PC-9 (cell line): ENCODE measurements at regions not wholly inside any gene's neighbourhood (a gene's known extent, or its start where the extent isn't known, plus 50 kb on each side); places are given as distances from the start of the nearest gene placed in this dataset.

ENCODE experiments used
- BruUV-seq: library from RNA; stranded (reverse); fragments of 400-500 nt; replicated peaks from 2 replicates; lab custom pipeline; 2021; lab: Mats Ljungman, UMichigan
- CTCF ChIA-PET: fragments of 300-600 bp; sonication (Branson Sonifier 250); formaldehyde crosslinking; loops from one replicate; lab custom pipeline; 2022; ENCODE audit warnings: antibody characterized with exemption; lab: Charles Lee
- POLR2A ChIA-PET: fragments of 300-600 bp; sonication (Branson Sonifier 250); formaldehyde crosslinking; loops from one replicate; lab custom pipeline; 2022; ENCODE audit warnings: antibody characterized with exemption; ENCODE audit not compliant: unreplicated experiment; lab: Charles Lee
- DNase-seq, 2 experiments: peaks; one replicate each; pipeline versions ENCODE4 v3.0.0 to v3.0.0-alpha.2; 2015 to 2022; ENCODE audit warnings: mixed read lengths in 1 of 2
- H2AFZ ChIP-seq: fragments of 200-600 bp; sonication (generic); 2 replicates; pipeline ENCODE4 v1.8.1; 2017; ENCODE audit warnings: antibody characterized with exemption
- H3F3A ChIP-seq: fragments of 200-600 bp; sonication (generic); 2 replicates; pipeline ENCODE4 v1.8.1; 2017; ENCODE audit warnings: antibody characterized with exemption, mild to moderate bottlenecking, low read depth; ENCODE audit not compliant: insufficient read depth
- H3K27ac ChIP-seq: fragments of 200-600 bp; sonication (generic); 2 replicates; pipeline ENCODE4 v1.6.1; 2016; ENCODE audit warnings: mixed run types
- H3K27me3 ChIP-seq: fragments of 200-600 bp; sonication (generic); 2 replicates; pipeline ENCODE4 v1.6.1; 2016; ENCODE audit warnings: low read depth, mixed run types; ENCODE audit not compliant: insufficient read depth
- H3K36me3 ChIP-seq: fragments of 200-600 bp; sonication (generic); 2 replicates; pipeline ENCODE4 v1.6.1; 2016; ENCODE audit warnings: low read depth, mixed run types
- H3K4me1 ChIP-seq: fragments of 200-600 bp; sonication (generic); replicated peaks from 2 replicates; pipeline ENCODE4 v1.6.1; 2016; ENCODE audit warnings: mixed run types; ENCODE audit not compliant: insufficient read depth
- H3K4me2 ChIP-seq: fragments of 200-600 bp; sonication (generic); 2 replicates; pipeline ENCODE4 v1.6.1; 2017; ENCODE audit warnings: mixed run types
- H3K4me3 ChIP-seq: fragments of 200-600 bp; sonication (generic); 2 replicates; pipeline ENCODE4 v1.6.1; 2016; ENCODE audit warnings: mixed run types
- H3K79me2 ChIP-seq: fragments of 200-600 bp; sonication (generic); 2 replicates; pipeline ENCODE4 v1.6.1; 2017; ENCODE audit warnings: low read depth, mixed run types
- H3K9me2 ChIP-seq: fragments of 200-600 bp; sonication (generic); 2 replicates; pipeline ENCODE4 v1.8.1; 2017; ENCODE audit warnings: mild to moderate bottlenecking; ENCODE audit not compliant: insufficient read depth
- H3K9me3 ChIP-seq: fragments of 200-600 bp; sonication (generic); 2 replicates; pipeline ENCODE4 v1.8.1; 2016; ENCODE audit warnings: low read depth; ENCODE audit not compliant: insufficient read depth
- H4K20me1 ChIP-seq: fragments of 200-600 bp; sonication (generic); 2 replicates; pipeline ENCODE4 v1.8.1; 2017; ENCODE audit not compliant: insufficient read depth
- CTCF ChIP-seq: fragments of 200-600 bp; sonication (generic); conservative IDR thresholded peaks from 2 replicates; pipeline ENCODE4 v1.6.1; 2017; ENCODE audit warnings: mixed run types, antibody characterized with exemption, mild to moderate bottlenecking, moderate library complexity
- EZH2 ChIP-seq: fragments of 200-600 bp; sonication (generic); IDR thresholded peaks from 2 replicates; pipeline ENCODE4 v1.8.0; 2017; ENCODE audit warnings: antibody characterized with exemption, low read depth
- intact Hi-C: fragments of 100-400 bp; cut with micrococcal nuclease; formaldehyde crosslinking; loops from one replicate; pipeline ENCODE4 v1.10.0; 2022; ENCODE audit not compliant: unreplicated experiment

- BruUV-seq = no TSS peak
- no peak for DNase-seq
Measured at GRCh38 chr9:110133059-110133458, 74.9 kb downstream of the C9orf152 start.

GRCh38 chr9:110133608-110134210, 74.2 kb downstream of the C9orf152 start:
- Histone ChIP-seq H3K27me3 (no peaks in the 10 kb centered on the region), H3K27ac (peak overlapping the region; percentile 93), H3K36me3 (no peaks in the 10 kb centered on the region), H4K20me1 (no peaks in the 10 kb centered on the region), H3F3A (peaks cover 46% of the 10 kb centered on the region), H3K4me3 (no peak overlapping the region), H3K9me2 (no peaks in the 10 kb centered on the region), H3K4me2 (peak overlapping the region; percentile 53), H3K79me2 (peaks cover 61% of the 10 kb centered on the region), H3K9me3 (0 out of 2 replicates have a peak, but pooled peaks cover 4% of the 10 kb centered on the region), H3K4me1 (peaks cover 71% of the 10 kb centered on the region), H2AFZ (no peak overlapping the region)
- POLR2A ChIA-PET = interaction anchor here (0.6 kb wide), 1 partner anchor 17 kb away, joined by 4 read pairs; no protein-coding TSS in a partner anchor
- no peak for TF ChIP-seq EZH2
- peak; percentile 49 to 90 for DNase-seq
- intact Hi-C loops = loop anchor here (1.0 kb wide), 1 partner anchor 44 kb away; no protein-coding TSS in a partner anchor
- BruUV-seq = no TSS peak
- CTCF ChIA-PET = interaction anchor here (0.7 kb wide), 3 partner anchors 64 to 612 kb away, joined by 3 to 11 read pairs (median 6); no protein-coding TSS in a partner anchor

More at GRCh38 chr9:110133059-110133458, 74.9 kb downstream of the C9orf152 start:
- no peak for TF ChIP-seq CTCF
- no peak for TF ChIP-seq EZH2
- Histone ChIP-seq H3K36me3 (no peaks in the 10 kb centered on the region), H2AFZ (no peak overlapping the region), H3K27me3 (no peaks in the 10 kb centered on the region), H3K79me2 (peaks cover 66% of the 10 kb centered on the region), H3F3A (peaks cover 46% of the 10 kb centered on the region), H3K9me3 (0 out of 2 replicates have a peak, but pooled peaks cover 4% of the 10 kb centered on the region), H3K27ac (peak overlapping the region; percentile 93), H3K9me2 (no peaks in the 10 kb centered on the region), H3K4me3 (no peak overlapping the region), H4K20me1 (no peaks in the 10 kb centered on the region), H3K4me2 (peak overlapping the region; percentile 53), H3K4me1 (peaks cover 71% of the 10 kb centered on the region)
- intact Hi-C loops = loop anchor here (1.0 kb wide), 1 partner anchor 44 kb away; no protein-coding TSS in a partner anchor
- ChIA-PET POLR2A (interaction anchor here (0.6 kb wide), 1 partner anchor 18 kb away, joined by 4 read pairs; no protein-coding TSS in a partner anchor), CTCF (interaction anchor here (0.7 kb wide), 3 partner anchors 149 to 612 kb away, joined by 3 to 6 read pairs (median 4); no protein-coding TSS in a partner anchor)

GRCh38 chr9:110135846-110136245, 72.1 kb downstream of the C9orf152 start:
- peaks cover 52% of the 10 kb centered on the region for H3K4me1 ChIP-seq
- H3F3A ChIP-seq = peaks cover 36% of the 10 kb centered on the region
- DNase-seq = no peak
- H3K9me3 ChIP-seq = 0 out of 2 replicates have a peak, but pooled peaks cover 4% of the 10 kb centered on the region
- H4K20me1 ChIP-seq = no peaks in the 10 kb centered on the region
- H3K4me3 ChIP-seq = no peak overlapping the region
- CTCF ChIA-PET = no interaction called here
- no peaks in the 10 kb centered on the region for H3K27me3 ChIP-seq
- no TSS peak for BruUV-seq
- H3K9me2 ChIP-seq = no peaks in the 10 kb centered on the region
- 0 out of 2 replicates have a peak, but pooled peaks cover 3% of the 10 kb centered on the region for H3K36me3 ChIP-seq
- 0 out of 2 replicates have a peak overlapping the region, but pooled peaks have one; percentile 2 for H3K27ac ChIP-seq
- POLR2A ChIA-PET = no interaction called here
- H3K4me2 ChIP-seq = peak overlapping the region; percentile 34; the same call in 1 of the 2 replicates
- peaks cover 66% of the 10 kb centered on the region for H3K79me2 ChIP-seq
- H2AFZ ChIP-seq = no peak overlapping the region
- TF ChIP-seq EZH2 = no peak
- TF ChIP-seq CTCF = no peak
- intact Hi-C loops = no loop called here
